Keratinocyte (primary cell): ENCODE measurements at regions not wholly inside any gene's neighbourhood (a gene's known extent, or its start where the extent isn't known, plus 50 kb on each side); places are given as distances from the start of the nearest gene placed in this dataset.

Experiments
- DNase-seq: peaks from one replicate; pipeline ENCODE4 v3.0.0-alpha.2; 2011; ENCODE audit warnings: low read depth, missing footprints, low spot score
- FAIRE-seq: peaks from 2 replicates; lab custom pipeline; 2011; peaks lifted over from hg19 to GRCh38; lab: Jason Lieb, UNC
- H2AFZ ChIP-seq: 2 replicates; pipeline ENCODE4 v1.6.0; 2012; ENCODE audit warnings: low read length, control low read depth, inconsistent platforms; ENCODE audit not compliant: control insufficient read depth
- H3K27ac ChIP-seq: 2 replicates; pipeline ENCODE4 v1.5.1; 2011; ENCODE audit warnings: low read length; ENCODE audit not compliant: control insufficient read depth, insufficient read depth
- H3K27me3 ChIP-seq: 3 replicates; pipeline ENCODE4 v1.6.0; 2011; ENCODE audit warnings: low read length; ENCODE audit not compliant: control insufficient read depth, insufficient read depth; ENCODE audit errors: extremely low read depth
- H3K36me3 ChIP-seq, 2 experiments: 2 replicates in 1 of 2; 3 replicates in 1 of 2; pipeline ENCODE4 v1.5.1; 2011; ENCODE audit warnings: low read length in 2 of 2, mild to moderate bottlenecking in 1 of 2; ENCODE audit not compliant: control insufficient read depth in 2 of 2, insufficient read depth in 2 of 2; ENCODE audit errors: extremely low read depth in 1 of 2
- H3K4me1 ChIP-seq: 3 replicates; pipeline ENCODE4 v1.5.1; 2011; ENCODE audit warnings: low read length; ENCODE audit not compliant: control insufficient read depth, insufficient read depth; ENCODE audit errors: extremely low read depth
- H3K4me2 ChIP-seq: 3 replicates; pipeline ENCODE4 v1.6.0; 2011; ENCODE audit warnings: low read depth, low read length; ENCODE audit not compliant: control insufficient read depth, insufficient read depth; ENCODE audit errors: extremely low read depth
- H3K4me3 ChIP-seq, 3 experiments: fragments of 200-600 bp in 1 of 3; sonication (generic) in 1 of 3; 2 replicates in 2 of 3; 3 replicates in 1 of 3; pipeline ENCODE4 v1.5.1; 2011 to 2016; ENCODE audit warnings: low read length in 3 of 3, mild to moderate bottlenecking in 3 of 3, control low read depth in 2 of 3, inconsistent platforms in 1 of 3, low read depth in 1 of 3, mixed read lengths in 1 of 3, mixed run types in 1 of 3, moderate library complexity in 1 of 3; ENCODE audit not compliant: control insufficient read depth in 2 of 3, insufficient read depth in 2 of 3; ENCODE audit errors: extremely low read depth in 1 of 3
- H3K79me2 ChIP-seq: 2 replicates; pipeline ENCODE4 v1.6.0; 2012; ENCODE audit warnings: low read length; ENCODE audit not compliant: control insufficient read depth, insufficient read depth
- H3K9ac ChIP-seq: 3 replicates; pipeline ENCODE4 v1.6.0; 2011; ENCODE audit warnings: low read length; ENCODE audit not compliant: control insufficient read depth, insufficient read depth; ENCODE audit errors: extremely low read depth
- H3K9me1 ChIP-seq: 3 replicates; pipeline ENCODE4 v1.6.0; 2011; ENCODE audit warnings: low read length; ENCODE audit not compliant: control insufficient read depth, insufficient read depth; ENCODE audit errors: extremely low read depth
- H3K9me3 ChIP-seq: 2 replicates; pipeline ENCODE4 v1.5.1; 2012; ENCODE audit warnings: low read depth, low read length; ENCODE audit not compliant: control insufficient read depth
- H4K20me1 ChIP-seq: 3 replicates; pipeline ENCODE4 v1.6.0; 2011; ENCODE audit warnings: low read length; ENCODE audit not compliant: control insufficient read depth, insufficient read depth; ENCODE audit errors: extremely low read depth
- CTCF ChIP-seq, 3 experiments: IDR thresholded peaks in 1 of 3; conservative IDR thresholded peaks in 1 of 3; optimal IDR thresholded peaks in 1 of 3; 2 replicates in 2 of 3; 3 replicates in 1 of 3; pipeline versions ENCODE3 to v1.5.1; 2011; ENCODE audit warnings: low read length in 3 of 3, mild to moderate bottlenecking in 3 of 3, moderate library complexity in 2 of 3, control low read depth in 1 of 3, inconsistent platforms in 1 of 3; ENCODE audit not compliant: insufficient read depth in 2 of 3; ENCODE audit errors: extremely low read depth in 1 of 3
- EZH2 ChIP-seq: IDR thresholded peaks from one replicate; pipeline ENCODE4 v1.6.1; 2012; ENCODE audit warnings: inconsistent platforms, mild to moderate bottlenecking, low read length, moderate library complexity
- dilution Hi-C: fragments of 300-500 bp; cut with MboI; formaldehyde crosslinking; loops from one replicate; pipeline ENCODE4 v1.7.0; 2020; ENCODE audit warnings: low sequenced_read_pairs; ENCODE audit not compliant: extremely low pct_ligation_motif_present

- H3K4me1 ChIP-seq: peaks cover 63% of the 10 kb centered on the region
These were observed 77.8 kb downstream of the VCPKMT start for GRCh38 chr14:50038398-50039119.

GRCh38 chr14:50039120-50039517, 77.3 kb downstream of the VCPKMT start:
- Histone ChIP-seq H3K36me3 (no peaks in the 10 kb centered on the region), H3K27ac (peak overlapping the region; percentile 93), H3K4me2 (peak overlapping the region; percentile 62), H3K79me2 (no peaks in the 10 kb centered on the region), H3K4me1 (peaks cover 63% of the 10 kb centered on the region), H3K4me3 (peak overlapping the region in 1 of 3 experiments; percentile 23), H3K9me3 (no peaks in the 10 kb centered on the region), H3K9me1 (no peaks in the 10 kb centered on the region), H4K20me1 (no peaks in the 10 kb centered on the region), H3K9ac (peak overlapping the region; percentile 69), H3K27me3 (no peaks in the 10 kb centered on the region), H2AFZ (no peak overlapping the region)
- no peak for TF ChIP-seq CTCF (optimal IDR thresholded peaks at IDR 0.05 in 1 of 3, IDR thresholded peaks at IDR 0.05 in 1 of 3, conservative IDR thresholded peaks at IDR 0.05 in 1 of 3; ENCODE audit: extremely low read depth in 1 of 3, insufficient read depth in 2 of 3, low read length in 3 of 3)
- TF ChIP-seq EZH2: no peak
- FAIRE-seq: no peak
- DNase-seq: no peak
- dilution Hi-C loops: no loop called here

More at GRCh38 chr14:50038398-50039119, 77.8 kb downstream of the VCPKMT start:
- Histone ChIP-seq H3K27me3 (no peaks in the 10 kb centered on the region), H3K27ac (peak overlapping the region; percentile 93), H3K36me3 (no peaks in the 10 kb centered on the region), H3K9me1 (no peaks in the 10 kb centered on the region), H3K9me3 (no peaks in the 10 kb centered on the region), H3K4me2 (peak overlapping the region; percentile 62), H3K79me2 (no peaks in the 10 kb centered on the region), H3K9ac (peak overlapping the region; percentile 69), H4K20me1 (no peaks in the 10 kb centered on the region), H3K4me3 (peak overlapping the region in 1 of 3 experiments; percentile 23), H2AFZ (no peak overlapping the region)
- dilution Hi-C loops: no loop called here
- TF ChIP-seq CTCF (optimal IDR thresholded peaks at IDR 0.05 in 1 of 3, IDR thresholded peaks at IDR 0.05 in 1 of 3, conservative IDR thresholded peaks at IDR 0.05 in 1 of 3; ENCODE audit: extremely low read depth in 1 of 3, insufficient read depth in 2 of 3, low read length in 3 of 3): peak; percentile 9 to 49 (median 41)
- no peak for TF ChIP-seq EZH2
- DNase-seq: peak; percentile 83
- peak; percentile 96 for FAIRE-seq
